ENCODE measurements at regions not wholly inside any gene's neighbourhood (a gene's known extent, or its start where the extent isn't known, plus 50 kb on each side); places are given as distances from the start of the nearest gene placed in this dataset.

DNA sequence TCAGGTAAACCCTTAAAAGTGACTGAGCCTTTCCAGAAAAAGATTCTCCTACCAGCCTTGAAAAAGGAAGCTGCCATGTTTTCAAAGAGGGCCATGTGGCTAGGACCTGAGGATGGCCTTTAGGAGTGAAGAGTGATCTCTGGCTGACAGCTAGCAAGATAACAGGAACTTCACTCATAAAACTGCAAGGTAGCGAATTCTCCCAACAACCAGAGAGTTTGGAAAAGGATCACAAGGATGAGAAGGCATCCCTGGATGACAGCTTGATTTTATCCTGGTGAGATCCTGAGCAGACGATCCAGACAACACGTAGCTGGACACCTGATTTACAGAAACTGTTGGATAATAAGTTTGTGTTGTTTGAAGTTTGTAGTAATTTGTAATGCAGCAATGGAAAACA, 115.6 kb upstream of the FBXO33 start:
- TF ChIP-seq, protein P1, sequence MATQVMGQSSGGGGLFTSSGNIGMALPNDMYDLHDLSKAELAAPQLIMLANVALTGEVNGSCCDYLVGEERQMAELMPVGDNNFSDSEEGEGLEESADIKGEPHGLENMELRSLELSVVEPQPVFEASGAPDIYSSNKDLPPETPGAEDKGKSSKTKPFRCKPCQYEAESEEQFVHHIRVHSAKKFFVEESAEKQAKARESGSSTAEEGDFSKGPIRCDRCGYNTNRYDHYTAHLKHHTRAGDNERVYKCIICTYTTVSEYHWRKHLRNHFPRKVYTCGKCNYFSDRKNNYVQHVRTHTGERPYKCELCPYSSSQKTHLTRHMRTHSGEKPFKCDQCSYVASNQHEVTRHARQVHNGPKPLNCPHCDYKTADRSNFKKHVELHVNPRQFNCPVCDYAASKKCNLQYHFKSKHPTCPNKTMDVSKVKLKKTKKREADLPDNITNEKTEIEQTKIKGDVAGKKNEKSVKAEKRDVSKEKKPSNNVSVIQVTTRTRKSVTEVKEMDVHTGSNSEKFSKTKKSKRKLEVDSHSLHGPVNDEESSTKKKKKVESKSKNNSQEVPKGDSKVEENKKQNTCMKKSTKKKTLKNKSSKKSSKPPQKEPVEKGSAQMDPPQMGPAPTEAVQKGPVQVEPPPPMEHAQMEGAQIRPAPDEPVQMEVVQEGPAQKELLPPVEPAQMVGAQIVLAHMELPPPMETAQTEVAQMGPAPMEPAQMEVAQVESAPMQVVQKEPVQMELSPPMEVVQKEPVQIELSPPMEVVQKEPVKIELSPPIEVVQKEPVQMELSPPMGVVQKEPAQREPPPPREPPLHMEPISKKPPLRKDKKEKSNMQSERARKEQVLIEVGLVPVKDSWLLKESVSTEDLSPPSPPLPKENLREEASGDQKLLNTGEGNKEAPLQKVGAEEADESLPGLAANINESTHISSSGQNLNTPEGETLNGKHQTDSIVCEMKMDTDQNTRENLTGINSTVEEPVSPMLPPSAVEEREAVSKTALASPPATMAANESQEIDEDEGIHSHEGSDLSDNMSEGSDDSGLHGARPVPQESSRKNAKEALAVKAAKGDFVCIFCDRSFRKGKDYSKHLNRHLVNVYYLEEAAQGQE (IDR thresholded peaks at IDR 0.05; ENCODE audit: insufficient read depth in 1 of 2, low read depth in 2 of 2, low read length in 2 of 2): no peak
- TF ChIP-seq TAF1 (IDR thresholded peaks at IDR 0.05; ENCODE audit: borderline replicate concordance, insufficient read depth, low read length) (no peak), POLR2AphosphoS5 (IDR thresholded peaks at IDR 0.05; ENCODE audit: low read depth, low read length) (no peak), FOXP2 (optimal IDR thresholded peaks at IDR 0.05; ENCODE audit: borderline replicate concordance, extremely low read depth, extremely low read length, insufficient read depth) (no peak), SIN3A (IDR thresholded peaks at IDR 0.05; ENCODE audit: borderline replicate concordance, insufficient read depth, low read length) (no peak)

DNA sequence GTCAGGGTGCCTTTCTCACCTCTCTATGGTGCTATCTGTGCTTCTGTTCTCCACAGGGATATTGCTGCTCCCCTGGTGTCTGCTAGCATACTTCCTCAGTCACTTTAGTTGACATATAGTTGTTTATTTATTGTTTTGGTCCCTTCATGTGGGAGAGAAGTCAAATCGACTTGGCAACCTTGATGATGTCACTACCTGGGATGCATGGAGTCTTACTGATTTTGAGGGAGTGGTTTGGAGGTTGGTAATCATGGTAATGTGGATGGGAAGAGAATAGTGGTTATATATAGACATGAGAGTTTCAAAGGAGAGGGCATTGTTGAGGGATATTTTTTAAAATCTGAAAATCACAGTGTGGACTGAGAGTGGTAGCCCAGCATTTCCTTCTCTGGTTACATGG, 73.6 kb upstream of the FBXO33 start:
- TF ChIP-seq, protein P1 (IDR thresholded peaks at IDR 0.05; ENCODE audit: insufficient read depth in 1 of 2, low read depth in 2 of 2, low read length in 2 of 2): no peak
- TF ChIP-seq SIN3A (IDR thresholded peaks at IDR 0.05; ENCODE audit: borderline replicate concordance, insufficient read depth, low read length) (no peak), POLR2AphosphoS5 (IDR thresholded peaks at IDR 0.05; ENCODE audit: low read depth, low read length) (no peak), FOXP2 (optimal IDR thresholded peaks at IDR 0.05; ENCODE audit: borderline replicate concordance, extremely low read depth, extremely low read length, insufficient read depth) (no peak), TAF1 (IDR thresholded peaks at IDR 0.05; ENCODE audit: borderline replicate concordance, insufficient read depth, low read length) (no peak)

DNA sequence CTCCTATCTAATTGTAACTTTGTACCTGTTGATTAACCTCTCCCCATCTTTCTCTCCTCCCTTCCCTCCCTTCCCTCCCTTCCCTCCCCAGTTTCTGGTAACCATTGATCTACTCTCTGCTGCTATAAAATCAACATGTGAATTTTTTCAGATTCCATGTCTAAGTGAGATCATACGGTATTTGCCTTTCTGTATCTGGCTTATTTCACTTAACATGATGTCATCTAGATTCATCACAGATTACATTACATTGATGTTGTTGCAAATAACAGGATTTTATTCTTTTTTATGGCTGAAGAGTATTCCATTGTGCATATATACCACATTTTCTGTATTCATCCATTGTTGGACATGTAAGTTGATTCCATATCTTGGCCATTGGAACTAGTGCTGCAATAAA, 68.0 kb upstream of the FBXO33 start:
- TF ChIP-seq TAF1 (IDR thresholded peaks at IDR 0.05; ENCODE audit: borderline replicate concordance, insufficient read depth, low read length) (no peak), FOXP2 (optimal IDR thresholded peaks at IDR 0.05; ENCODE audit: borderline replicate concordance, extremely low read depth, extremely low read length, insufficient read depth) (no peak)

DNA sequence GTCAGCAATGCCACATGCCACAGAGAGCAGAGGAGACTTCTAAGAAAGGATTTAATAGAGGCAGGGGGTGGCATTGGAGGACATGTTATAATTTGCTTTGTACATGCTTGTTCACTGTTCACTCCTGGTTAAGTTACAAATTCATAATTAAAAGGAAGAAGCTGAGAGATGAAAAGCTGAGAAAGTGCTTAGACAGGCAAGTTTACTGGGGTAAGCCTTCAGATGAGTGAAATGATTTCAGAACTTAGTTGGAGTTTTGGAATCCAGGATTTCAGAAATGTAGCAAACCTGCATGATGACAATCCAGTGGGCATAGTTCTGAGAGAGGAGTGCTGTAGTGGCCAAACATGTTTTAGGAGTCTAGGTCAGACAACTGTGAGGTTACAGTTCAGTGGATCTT, 67.3 kb upstream of the FBXO33 start:
- TF ChIP-seq SIN3A (IDR thresholded peaks at IDR 0.05; ENCODE audit: borderline replicate concordance, insufficient read depth, low read length) (no peak), FOXP2 (optimal IDR thresholded peaks at IDR 0.05; ENCODE audit: borderline replicate concordance, extremely low read depth, extremely low read length, insufficient read depth) (no peak), TAF1 (IDR thresholded peaks at IDR 0.05; ENCODE audit: borderline replicate concordance, insufficient read depth, low read length) (no peak), POLR2AphosphoS5 (IDR thresholded peaks at IDR 0.05; ENCODE audit: low read depth, low read length) (no peak)
- TF ChIP-seq, protein P1 (IDR thresholded peaks at IDR 0.05; ENCODE audit: insufficient read depth in 1 of 2, low read depth in 2 of 2, low read length in 2 of 2): no peak

DNA sequence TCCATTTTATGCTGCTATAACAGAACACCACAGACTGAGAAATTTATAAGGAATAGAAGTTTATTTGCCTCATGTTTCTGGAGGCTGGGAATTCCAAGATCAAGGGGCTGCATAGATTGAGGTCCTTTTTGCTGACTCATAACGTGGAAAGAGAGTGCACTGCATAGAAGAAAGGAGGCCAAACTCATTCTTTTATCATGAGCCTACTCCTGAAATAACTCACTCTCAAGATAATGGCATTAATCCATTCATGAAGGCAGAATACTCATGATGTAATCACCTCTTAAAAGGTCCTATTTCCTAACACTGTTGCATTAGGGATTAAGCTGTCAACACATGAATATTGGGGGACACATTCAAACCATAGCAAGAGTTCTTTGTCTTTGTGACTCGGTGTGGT, 60.0 kb upstream of the FBXO33 start:
- TF ChIP-seq SIN3A (IDR thresholded peaks at IDR 0.05; ENCODE audit: borderline replicate concordance, insufficient read depth, low read length): no peak
- TF ChIP-seq, protein P1 (IDR thresholded peaks at IDR 0.05; ENCODE audit: insufficient read depth in 1 of 2, low read depth in 2 of 2, low read length in 2 of 2): no peak
- TF ChIP-seq TAF1 (IDR thresholded peaks at IDR 0.05; ENCODE audit: borderline replicate concordance, insufficient read depth, low read length): no peak
- TF ChIP-seq FOXP2 (optimal IDR thresholded peaks at IDR 0.05; ENCODE audit: borderline replicate concordance, extremely low read depth, extremely low read length, insufficient read depth): no peak
- TF ChIP-seq POLR2AphosphoS5 (IDR thresholded peaks at IDR 0.05; ENCODE audit: low read depth, low read length): no peak

Measured in PFSK-1 (cell line).